HG03378 (cell line): ENCODE measurements at regions not wholly inside any gene's neighbourhood (a gene's known extent, or its start where the extent isn't known, plus 50 kb on each side); places are given as distances from the start of the nearest gene placed in this dataset.
"Not testable (repeated sequence)": the region's sequence is repeated elsewhere in the genome, so short reads cannot be mapped to it uniquely, and the experiment has no call there.

Experiments
- ATAC-seq: cut with Tn5 transposase; IDR thresholded peaks from one replicate; pipeline ENCODE4 v1.9.1; 2021; ENCODE audit warnings: mild to moderate bottlenecking, moderate library complexity; ENCODE audit not compliant: unreplicated experiment

GRCh38 chr1:157272729-157273524 is 134.7 kb upstream of the ETV3 start:
- ATAC-seq = no peak

GRCh38 chr1:157272264-157272663 is 134.1 kb upstream of the ETV3 start:
- no peak for ATAC-seq

- ATAC-seq = no peak
These were observed 132.6 kb upstream of the ETV3 start for GRCh38 chr1:157270705-157271274.

GRCh38 chr1:157269656-157270375 is 131.6 kb upstream of the ETV3 start:
- peak; percentile 79 for ATAC-seq

- ATAC-seq = no peak
These were observed 124.7 kb upstream of the ETV3 start for GRCh38 chr1:157262891-157263290.

GRCh38 chr1:157262422-157262821 is 124.2 kb upstream of the ETV3 start:
- no peak for ATAC-seq

- not testable (repeated sequence) for ATAC-seq
These were observed 117.7 kb upstream of the ETV3 start for GRCh38 chr1:157255891-157256290.

GRCh38 chr1:157254183-157254582 is 116.0 kb upstream of the ETV3 start:
- ATAC-seq = not testable (repeated sequence)

- no peak for ATAC-seq
These were observed 114.3 kb upstream of the ETV3 start for GRCh38 chr1:157252473-157252872.

- no peak for ATAC-seq
These were observed 111.5 kb upstream of the ETV3 start for GRCh38 chr1:157249739-157250138.

GRCh38 chr1:157249326-157249725 is 111.1 kb upstream of the ETV3 start:
- ATAC-seq = peak; percentile 60

GRCh38 chr1:157247764-157248049 is 109.5 kb upstream of the ETV3 start:
- not testable (repeated sequence) for ATAC-seq

- no peak for ATAC-seq
These were observed 109.0 kb upstream of the ETV3 start for GRCh38 chr1:157247005-157247763.

GRCh38 chr1:157245823-157246222 is 107.6 kb upstream of the ETV3 start:
- ATAC-seq = no peak

- no peak for ATAC-seq
These were observed 103.0 kb upstream of the ETV3 start for GRCh38 chr1:157241185-157241538.

GRCh38 chr1:157240495-157241184 is 102.4 kb upstream of the ETV3 start:
- peak; percentile 64 for ATAC-seq

GRCh38 chr1:157239936-157240335 is 101.7 kb upstream of the ETV3 start:
- ATAC-seq = no peak

- ATAC-seq = no peak
These were observed 100.4 kb upstream of the ETV3 start for GRCh38 chr1:157238585-157238984.

- no peak for ATAC-seq
These were observed 99.8 kb upstream of the ETV3 start for GRCh38 chr1:157237981-157238380.

GRCh38 chr1:157237522-157237921 is 99.3 kb upstream of the ETV3 start:
- ATAC-seq = no peak

GRCh38 chr1:157236072-157236471 is 97.9 kb upstream of the ETV3 start:
- ATAC-seq = no peak
